HG03442 (cell line): ENCODE measurements at regions not wholly inside any gene's neighbourhood (a gene's known extent, or its start where the extent isn't known, plus 50 kb on each side); places are given as distances from the start of the nearest gene placed in this dataset.

Experiments
- ATAC-seq: cut with Tn5 transposase; IDR thresholded peaks from one replicate; pipeline ENCODE4 v1.9.1; 2021; ENCODE audit warnings: mild to moderate bottlenecking, moderate library complexity; ENCODE audit not compliant: unreplicated experiment

DNA sequence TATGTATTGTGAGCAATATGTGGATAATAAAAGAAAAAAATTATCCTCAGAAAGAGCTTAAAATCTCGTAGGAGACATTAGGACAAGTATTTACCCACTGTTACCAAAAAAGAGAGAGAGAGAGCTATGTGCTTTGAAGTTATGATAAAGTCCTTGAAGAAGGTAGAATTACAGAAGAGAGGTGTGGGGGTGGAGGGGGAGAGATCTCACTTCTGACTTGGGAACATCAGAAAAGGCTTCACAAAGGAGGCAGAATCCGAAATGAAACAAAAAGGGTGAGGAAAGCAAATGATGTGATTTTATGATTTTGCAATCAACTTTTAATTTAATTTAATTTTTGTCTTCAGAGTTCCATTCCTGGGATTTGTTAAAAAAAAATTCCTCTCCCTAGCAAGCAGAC, 311.8 kb upstream of the ATP2B1 start:
- no peak for ATAC-seq

DNA sequence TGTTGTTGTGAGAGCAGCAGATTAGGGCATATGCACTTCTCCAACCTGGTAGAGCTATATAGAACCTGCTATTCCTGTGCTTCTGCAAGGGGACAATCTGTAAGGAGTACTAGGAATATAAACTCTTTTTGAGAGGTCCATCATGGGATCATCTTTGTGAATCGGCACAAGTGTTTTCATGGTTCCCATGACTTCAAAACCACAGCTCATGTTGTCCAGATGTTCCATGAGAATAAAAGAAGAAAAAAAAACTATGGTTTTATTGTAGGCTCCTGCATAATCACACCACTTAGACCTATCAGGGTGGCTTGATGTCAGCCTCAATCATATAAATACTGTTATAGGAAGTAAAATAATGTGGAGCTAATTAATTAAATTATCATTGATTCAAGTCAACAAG, 311.4 kb upstream of the ATP2B1 start:
- no peak for ATAC-seq

DNA sequence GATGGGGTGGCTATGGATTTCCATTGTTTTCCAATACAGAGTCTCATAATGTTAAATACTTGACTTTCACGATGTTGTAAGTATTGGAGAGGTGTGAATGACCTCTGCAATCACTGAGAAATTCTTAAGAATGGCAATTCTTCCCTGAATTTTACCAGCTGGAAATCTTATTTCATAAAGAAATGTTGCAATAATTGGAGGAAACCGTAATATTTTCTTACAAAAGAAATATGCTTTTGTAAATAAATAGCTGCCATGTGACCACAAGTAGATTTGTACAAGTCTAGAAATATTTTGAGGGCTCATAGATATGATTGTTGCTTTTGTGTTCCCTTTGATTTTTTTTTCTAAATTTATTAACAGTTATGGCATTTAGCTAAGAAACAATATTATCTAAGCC, 308.7 kb upstream of the ATP2B1 start:
- no peak for ATAC-seq

- no peak for ATAC-seq
Measured at GRCh38 chr12:90015228-90015627, 306.6 kb upstream of the ATP2B1 start.

DNA sequence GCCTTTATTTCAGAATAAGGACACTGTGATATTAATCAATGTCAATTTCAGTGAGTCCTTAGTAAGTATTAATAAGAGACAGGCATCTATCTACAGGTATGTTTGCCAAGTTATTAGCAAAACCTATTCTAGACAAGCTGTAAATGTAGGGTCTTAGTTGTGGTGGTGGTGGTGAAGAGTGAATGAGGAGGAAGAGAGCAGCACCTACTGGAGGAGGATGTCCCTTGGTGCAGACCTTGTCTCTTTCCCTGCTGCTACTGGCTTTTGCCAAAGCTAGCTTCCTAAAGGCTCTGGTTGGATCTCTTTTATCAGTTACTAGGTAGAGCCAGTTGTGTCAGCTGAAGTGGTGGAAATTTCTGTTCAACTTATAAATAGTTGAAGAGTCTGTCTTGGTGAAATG, 304.8 kb upstream of the ATP2B1 start:
- peak; percentile 71 for ATAC-seq

DNA sequence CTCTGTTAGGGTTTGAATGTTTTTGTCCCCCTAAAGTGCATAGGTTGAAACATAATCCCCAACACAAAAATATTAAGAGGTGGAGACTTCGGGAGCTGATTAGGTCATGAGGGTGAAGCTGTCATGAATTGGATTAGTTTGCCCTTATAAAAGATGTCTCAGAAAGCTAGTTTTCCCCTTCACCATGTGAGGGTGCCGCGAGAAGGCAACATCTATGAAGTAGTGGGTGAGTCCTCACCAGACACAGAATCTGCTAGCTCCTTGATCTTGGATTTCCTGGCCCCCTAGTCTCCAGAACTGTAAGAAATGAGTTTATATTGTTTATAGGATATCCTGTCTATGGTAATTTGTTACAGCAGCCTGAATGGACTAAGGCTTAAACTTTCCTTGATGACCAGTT, 301.5 kb upstream of the ATP2B1 start:
- ATAC-seq = no peak

DNA sequence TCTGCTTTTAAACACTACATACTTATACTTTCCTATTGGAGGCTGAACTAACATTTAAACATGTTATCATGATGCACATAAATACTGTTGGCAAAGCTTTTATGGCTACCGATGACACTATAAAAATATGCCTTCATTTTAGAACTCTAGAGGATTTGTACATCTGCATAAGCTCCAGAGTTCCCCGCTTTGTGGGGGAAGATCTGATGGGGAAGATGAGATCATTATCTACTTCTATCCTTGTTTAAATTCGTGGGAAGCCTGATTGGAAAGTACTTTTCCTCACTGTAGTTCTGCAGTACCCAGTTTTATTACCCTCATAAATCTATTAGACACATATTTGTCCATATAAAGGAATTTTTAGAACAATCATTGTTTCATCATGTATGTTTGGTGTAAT, 299.6 kb upstream of the ATP2B1 start:
- ATAC-seq = no peak

- ATAC-seq = peak; percentile 45
Measured at GRCh38 chr12:90004319-90005074, 295.9 kb upstream of the ATP2B1 start.

- ATAC-seq = no peak
Measured at GRCh38 chr12:90003688-90004087, 295.1 kb upstream of the ATP2B1 start.

- no peak for ATAC-seq
Measured at GRCh38 chr12:90000721-90001120, 292.1 kb upstream of the ATP2B1 start.

- no peak for ATAC-seq
Measured at GRCh38 chr12:89999699-90000505, 291.3 kb upstream of the ATP2B1 start.

DNA sequence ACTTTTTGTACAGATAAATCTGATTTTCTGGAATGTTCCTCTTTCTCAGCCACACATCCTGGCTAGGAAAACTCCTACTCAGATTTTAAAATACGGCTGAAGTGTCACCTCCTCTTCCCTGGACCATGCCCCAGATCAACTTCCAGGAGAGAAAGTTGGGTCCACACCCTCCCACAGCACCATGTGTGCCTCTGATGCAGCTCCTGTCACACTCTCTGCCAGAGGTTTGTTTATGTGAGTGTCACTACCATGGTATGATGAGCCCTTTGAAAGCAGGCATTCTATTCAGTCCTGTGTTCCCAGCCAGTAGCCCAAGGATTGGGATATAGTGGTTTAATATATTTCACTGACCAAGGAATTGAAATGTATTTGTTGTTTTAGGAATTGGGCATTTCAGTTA, 287.2 kb upstream of the ATP2B1 start:
- ATAC-seq = no peak

GRCh38 chr12:89994911-89995310, 286.3 kb upstream of the ATP2B1 start:
- no peak for ATAC-seq

- no peak for ATAC-seq
Measured at GRCh38 chr12:89993632-89994031, 285.0 kb upstream of the ATP2B1 start.

GRCh38 chr12:89992668-89993451, 284.2 kb upstream of the ATP2B1 start:
- ATAC-seq = no peak

- no peak for ATAC-seq
Measured at GRCh38 chr12:89991807-89992590, 283.4 kb upstream of the ATP2B1 start.

DNA sequence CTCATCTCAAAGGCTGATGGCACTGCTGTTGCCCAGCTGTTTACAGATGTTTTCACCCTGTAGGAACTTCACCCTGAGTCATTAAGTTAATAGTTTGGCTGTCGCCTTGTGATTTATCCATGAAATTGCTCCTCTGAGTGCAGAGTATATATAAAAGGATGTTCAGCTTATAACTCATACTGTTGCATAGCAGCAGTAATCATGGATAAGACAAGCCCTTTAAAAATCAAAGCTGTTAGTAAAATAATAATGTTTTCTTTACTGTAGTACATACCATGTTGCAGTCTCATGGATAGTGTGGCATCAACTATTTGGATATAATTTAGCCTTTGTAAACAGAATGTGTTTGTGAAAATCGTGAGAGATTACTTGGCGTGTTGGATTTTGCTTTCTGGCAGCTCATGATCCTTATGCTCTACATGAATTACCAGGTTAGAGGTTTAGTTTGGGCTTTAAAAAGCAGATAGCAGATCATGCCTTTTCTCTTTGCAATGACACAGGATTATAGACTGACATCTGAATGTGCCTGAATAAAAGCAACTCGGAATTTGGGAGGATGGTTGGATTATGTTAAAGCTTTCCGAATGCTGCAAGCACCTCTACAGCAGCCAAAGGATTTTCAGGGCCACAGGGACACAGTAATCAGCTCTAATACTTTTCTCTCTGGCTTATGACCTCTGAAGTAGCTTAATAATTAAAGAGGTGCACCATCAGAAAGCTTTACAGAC, 279.7 kb upstream of the ATP2B1 start:
- no peak for ATAC-seq

DNA sequence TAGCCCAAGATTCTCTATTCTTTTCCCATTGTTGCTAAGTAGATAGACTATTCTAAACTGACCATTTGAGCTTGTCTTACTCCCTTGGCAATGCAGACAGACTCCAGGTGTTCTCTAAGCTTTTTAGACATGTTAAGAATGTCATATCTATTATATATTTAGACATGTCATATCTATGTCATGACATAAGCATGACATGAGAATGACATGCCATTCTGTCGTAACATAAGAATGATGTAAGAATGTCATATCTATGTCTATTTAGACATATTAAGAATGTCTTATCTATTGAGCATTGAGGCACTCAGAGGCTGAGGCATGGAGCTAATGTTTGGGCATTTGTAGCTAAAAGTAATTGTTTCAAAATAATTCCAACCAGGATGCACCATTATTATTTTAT, 277.3 kb upstream of the ATP2B1 start:
- ATAC-seq = no peak

DNA sequence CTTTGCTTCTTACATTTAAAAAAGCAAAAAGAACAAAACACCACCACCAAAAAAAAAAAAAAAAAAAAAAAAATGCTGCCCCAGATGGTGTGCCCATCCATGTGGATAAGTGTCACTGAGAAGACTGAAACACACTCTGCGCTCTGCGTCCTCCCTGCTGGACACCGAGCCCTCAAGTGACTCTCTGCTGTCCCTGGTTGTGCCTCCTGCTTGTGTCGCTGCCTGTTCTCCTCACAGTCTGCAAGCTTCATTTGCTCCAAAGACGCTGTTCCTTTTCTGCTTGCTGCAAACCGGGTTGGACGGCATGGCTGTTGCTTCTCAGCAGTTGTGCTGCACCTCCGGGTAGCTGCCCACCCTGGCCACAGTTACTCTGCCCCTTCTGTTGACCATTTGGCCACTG, 276.2 kb upstream of the ATP2B1 start:
- ATAC-seq = no peak

DNA sequence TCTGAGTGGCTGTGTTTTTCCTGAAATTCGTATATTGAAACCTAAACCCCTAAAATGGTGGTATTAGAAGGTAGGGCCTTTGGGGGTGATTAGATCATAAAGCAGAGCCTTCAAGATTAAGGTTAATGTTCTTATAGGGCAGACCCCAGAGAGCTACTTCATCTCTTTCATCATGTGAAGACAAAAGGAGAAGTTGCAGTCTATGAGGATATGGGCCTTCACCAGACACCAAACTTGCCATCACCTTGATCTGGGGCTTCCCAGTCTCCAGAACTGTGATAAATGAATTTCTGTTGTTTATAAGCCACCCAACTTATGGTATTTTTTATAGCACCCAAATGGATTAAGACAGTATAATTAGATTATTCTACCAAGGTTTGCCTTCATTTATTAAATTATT, 275.0 kb upstream of the ATP2B1 start:
- ATAC-seq = no peak
